ENCODE measurements at regions not wholly inside any gene's neighbourhood (a gene's known extent, or its start where the extent isn't known, plus 50 kb on each side); places are given as distances from the start of the nearest gene placed in this dataset.
"Not testable (repeated sequence)": the region's sequence is repeated elsewhere in the genome, so short reads cannot be mapped to it uniquely, and the experiment has no call there.

DNA sequence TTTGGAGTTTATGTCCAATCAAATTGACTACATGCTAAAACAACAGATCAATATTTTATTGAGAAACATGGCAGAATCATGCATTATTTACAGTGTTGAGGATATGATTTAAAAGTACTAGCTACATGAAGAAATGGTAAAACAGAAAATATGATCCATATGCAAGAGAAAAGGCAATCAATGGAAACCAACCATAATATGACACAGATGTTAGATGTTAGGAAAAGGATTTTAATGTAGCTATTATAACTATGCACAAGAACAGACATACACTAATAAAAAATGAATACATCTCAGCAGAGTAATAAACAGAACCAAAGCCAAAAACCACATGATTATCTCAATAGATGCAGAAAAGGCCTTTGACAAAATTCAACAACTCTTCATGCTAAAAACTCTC is 166.2 kb upstream of the CACNA2D1 start:
- no peak for DNase-seq (ENCODE audit: extremely low read depth, insufficient read length)
- TF ChIP-seq, protein P1, sequence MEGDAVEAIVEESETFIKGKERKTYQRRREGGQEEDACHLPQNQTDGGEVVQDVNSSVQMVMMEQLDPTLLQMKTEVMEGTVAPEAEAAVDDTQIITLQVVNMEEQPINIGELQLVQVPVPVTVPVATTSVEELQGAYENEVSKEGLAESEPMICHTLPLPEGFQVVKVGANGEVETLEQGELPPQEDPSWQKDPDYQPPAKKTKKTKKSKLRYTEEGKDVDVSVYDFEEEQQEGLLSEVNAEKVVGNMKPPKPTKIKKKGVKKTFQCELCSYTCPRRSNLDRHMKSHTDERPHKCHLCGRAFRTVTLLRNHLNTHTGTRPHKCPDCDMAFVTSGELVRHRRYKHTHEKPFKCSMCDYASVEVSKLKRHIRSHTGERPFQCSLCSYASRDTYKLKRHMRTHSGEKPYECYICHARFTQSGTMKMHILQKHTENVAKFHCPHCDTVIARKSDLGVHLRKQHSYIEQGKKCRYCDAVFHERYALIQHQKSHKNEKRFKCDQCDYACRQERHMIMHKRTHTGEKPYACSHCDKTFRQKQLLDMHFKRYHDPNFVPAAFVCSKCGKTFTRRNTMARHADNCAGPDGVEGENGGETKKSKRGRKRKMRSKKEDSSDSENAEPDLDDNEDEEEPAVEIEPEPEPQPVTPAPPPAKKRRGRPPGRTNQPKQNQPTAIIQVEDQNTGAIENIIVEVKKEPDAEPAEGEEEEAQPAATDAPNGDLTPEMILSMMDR (IDR thresholded peaks at IDR 0.05; ENCODE audit: insufficient read depth, low read length, poor library complexity, severe bottlenecking) = no peak
- no peaks in the 10 kb centered on the region for H3K36me3 ChIP-seq (ENCODE audit: control insufficient read depth, insufficient read depth, low read length)
- no peak overlapping the region for H3K4me3 ChIP-seq (replicated peaks; ENCODE audit: low read depth, low read length)
- H3K27me3 ChIP-seq (replicated peaks; ENCODE audit: control insufficient read depth, insufficient read depth, low read length) = no peaks in the 10 kb centered on the region

DNA sequence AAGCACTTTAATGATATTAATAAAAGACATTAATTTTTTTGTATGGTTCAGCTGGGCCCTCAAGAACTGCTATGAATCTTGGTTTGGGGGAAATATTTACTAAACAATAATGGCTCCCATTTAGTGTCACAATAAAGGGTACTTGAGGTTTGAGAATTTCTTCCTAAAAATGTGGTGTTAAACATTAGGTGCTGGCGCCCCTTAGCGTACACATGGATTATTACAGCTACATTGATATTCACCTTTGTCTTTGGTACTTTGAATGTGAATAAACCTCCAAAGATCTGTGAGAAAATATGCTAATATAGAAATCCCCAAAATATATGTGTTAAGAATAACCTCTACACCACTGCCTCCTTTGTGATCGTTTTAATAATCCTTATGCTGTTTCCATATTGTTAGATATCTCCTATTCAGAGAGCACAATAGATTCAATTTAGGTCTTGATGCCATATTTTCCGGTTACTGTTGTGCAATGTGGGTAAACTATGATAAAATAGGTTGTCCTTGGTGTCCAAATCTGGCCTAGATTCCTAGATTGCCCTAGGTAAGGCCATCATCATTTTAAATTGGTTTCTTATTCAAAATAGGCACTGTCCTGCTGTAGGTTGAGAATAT is 161.8 kb upstream of the CACNA2D1 start:
- Histone ChIP-seq H3K27me3 (replicated peaks; ENCODE audit: control insufficient read depth, insufficient read depth, low read length) (no peaks in the 10 kb centered on the region), H3K36me3 (ENCODE audit: control insufficient read depth, insufficient read depth, low read length) (no peaks in the 10 kb centered on the region), H3K4me3 (replicated peaks; ENCODE audit: low read depth, low read length) (no peak overlapping the region)
- DNase-seq (ENCODE audit: extremely low read depth, insufficient read length) = no peak
- TF ChIP-seq, protein P1 (IDR thresholded peaks at IDR 0.05; ENCODE audit: insufficient read depth, low read length, poor library complexity, severe bottlenecking) = peak; percentile 58

DNA sequence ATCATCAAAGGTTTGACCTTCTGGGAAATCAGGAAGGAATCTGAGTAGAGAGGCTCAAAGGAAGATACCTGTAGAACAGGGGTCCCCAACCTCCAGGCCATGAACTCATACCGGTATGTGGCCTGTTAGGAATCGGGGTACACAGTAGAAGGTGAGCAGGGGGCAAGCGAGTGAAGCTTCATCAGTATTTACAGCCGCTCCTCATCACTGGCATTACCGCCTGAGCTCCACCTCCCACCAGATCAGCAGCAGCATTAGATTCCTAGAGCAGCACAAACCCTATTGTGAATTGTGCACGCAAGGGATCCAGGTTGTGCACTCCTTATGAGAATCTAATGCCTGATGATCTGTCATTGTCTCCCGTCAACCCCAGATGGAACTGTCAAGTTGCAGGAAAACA is 158.5 kb upstream of the CACNA2D1 start:
- TF ChIP-seq, protein P1 (IDR thresholded peaks at IDR 0.05; ENCODE audit: insufficient read depth, low read length, poor library complexity, severe bottlenecking) = no peak
- H3K36me3 ChIP-seq (ENCODE audit: control insufficient read depth, insufficient read depth, low read length) = no peaks in the 10 kb centered on the region
- no peak overlapping the region for H3K4me3 ChIP-seq (replicated peaks; ENCODE audit: low read depth, low read length)
- no peak for DNase-seq (ENCODE audit: extremely low read depth, insufficient read length)
- H3K27me3 ChIP-seq (replicated peaks; ENCODE audit: control insufficient read depth, insufficient read depth, low read length) = no peaks in the 10 kb centered on the region

DNA sequence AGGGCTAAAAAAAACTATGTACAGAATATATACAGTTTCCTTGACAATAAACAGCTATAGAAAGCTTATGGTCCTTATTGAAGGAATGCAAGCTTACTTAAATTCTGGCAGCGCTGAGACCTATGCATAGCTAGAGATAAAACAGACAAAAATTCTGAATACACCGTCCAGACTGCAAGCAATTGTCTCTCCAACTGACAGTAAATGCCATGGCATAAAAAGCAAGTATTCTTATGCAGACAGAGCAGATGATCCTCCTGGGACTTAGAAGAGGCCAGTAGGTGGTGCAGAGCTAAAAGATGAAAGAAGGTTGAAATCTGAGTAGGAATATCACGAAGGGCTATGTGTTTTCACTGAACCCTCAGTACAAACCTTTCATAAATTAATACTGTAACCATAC is 157.0 kb upstream of the CACNA2D1 start:
- Histone ChIP-seq H3K36me3 (ENCODE audit: control insufficient read depth, insufficient read depth, low read length) (no peaks in the 10 kb centered on the region), H3K27me3 (replicated peaks; ENCODE audit: control insufficient read depth, insufficient read depth, low read length) (no peaks in the 10 kb centered on the region), H3K4me3 (replicated peaks; ENCODE audit: low read depth, low read length) (no peak overlapping the region)
- DNase-seq (ENCODE audit: extremely low read depth, insufficient read length) = no peak
- TF ChIP-seq, protein P1 (IDR thresholded peaks at IDR 0.05; ENCODE audit: insufficient read depth, low read length, poor library complexity, severe bottlenecking) = no peak

DNA sequence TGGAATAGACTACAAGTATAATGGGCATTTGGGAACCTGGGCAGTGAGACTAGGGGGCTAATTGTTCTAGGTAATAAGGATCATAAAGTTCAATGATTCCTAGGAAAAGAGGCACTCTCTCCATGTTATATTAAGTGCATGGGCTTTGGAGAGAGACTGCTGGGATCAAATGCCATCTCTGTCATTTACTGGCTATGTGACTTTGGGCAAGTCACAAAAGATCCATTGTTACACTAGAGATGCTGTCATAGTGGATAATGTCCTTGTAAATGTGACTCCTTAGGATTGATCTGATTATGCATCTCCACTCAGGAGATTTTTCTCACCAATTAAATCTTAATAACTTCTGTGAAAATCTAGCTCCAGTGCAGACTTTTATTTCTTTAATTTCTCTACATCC is 156.3 kb upstream of the CACNA2D1 start:
- Histone ChIP-seq H3K27me3 (replicated peaks; ENCODE audit: control insufficient read depth, insufficient read depth, low read length) (no peaks in the 10 kb centered on the region), H3K4me3 (replicated peaks; ENCODE audit: low read depth, low read length) (no peak overlapping the region), H3K36me3 (ENCODE audit: control insufficient read depth, insufficient read depth, low read length) (no peaks in the 10 kb centered on the region)
- no peak for DNase-seq (ENCODE audit: extremely low read depth, insufficient read length)
- TF ChIP-seq, protein P1 (IDR thresholded peaks at IDR 0.05; ENCODE audit: insufficient read depth, low read length, poor library complexity, severe bottlenecking) = no peak

DNA sequence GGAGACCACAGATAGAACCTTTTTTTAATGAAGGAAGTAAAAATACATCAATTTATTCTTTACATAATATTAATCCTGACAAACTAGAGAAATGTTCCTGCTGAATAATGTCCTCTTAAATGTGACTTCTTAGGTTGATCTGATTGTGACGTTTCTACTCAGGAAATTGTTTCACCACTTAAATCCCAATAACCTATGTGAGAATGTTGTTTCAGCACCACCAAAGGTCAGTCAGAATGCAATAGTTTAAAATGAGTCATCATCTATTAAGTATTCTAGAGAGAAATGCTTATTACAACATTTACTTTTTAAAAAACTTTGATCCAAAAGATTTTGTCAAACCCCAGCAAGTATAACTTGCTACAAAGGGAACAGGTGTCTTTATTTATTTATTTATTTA is 155.4 kb upstream of the CACNA2D1 start:
- TF ChIP-seq, protein P1 (IDR thresholded peaks at IDR 0.05; ENCODE audit: insufficient read depth, low read length, poor library complexity, severe bottlenecking) = no peak
- no peak for DNase-seq (ENCODE audit: extremely low read depth, insufficient read length)
- no peaks in the 10 kb centered on the region for H3K27me3 ChIP-seq (replicated peaks; ENCODE audit: control insufficient read depth, insufficient read depth, low read length)
- H3K36me3 ChIP-seq (ENCODE audit: control insufficient read depth, insufficient read depth, low read length) = no peaks in the 10 kb centered on the region
- H3K4me3 ChIP-seq (replicated peaks; ENCODE audit: low read depth, low read length) = no peak overlapping the region

DNA sequence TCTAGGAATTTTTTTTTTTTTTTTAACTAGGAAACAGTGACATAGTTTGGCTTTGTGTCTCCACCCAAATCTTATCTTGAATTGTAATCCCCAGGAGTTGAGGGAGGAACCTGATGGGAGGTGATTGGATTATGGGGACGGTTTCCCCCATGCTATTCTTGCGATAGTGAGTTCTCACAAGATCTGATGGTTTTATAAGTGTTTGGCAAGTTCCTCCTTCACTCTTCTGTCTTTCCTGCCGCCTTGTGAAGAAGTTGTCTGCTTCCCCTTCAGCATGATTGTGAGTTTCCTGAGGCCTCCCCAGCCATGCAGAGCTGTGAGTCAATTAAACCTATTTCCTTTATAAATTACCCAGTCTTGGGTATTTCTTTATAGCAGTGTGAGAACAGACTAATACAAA is 152.2 kb upstream of the CACNA2D1 start:
- DNase-seq (ENCODE audit: extremely low read depth, insufficient read length); H3K27me3 ChIP-seq (replicated peaks; ENCODE audit: control insufficient read depth, insufficient read depth, low read length); H3K36me3 ChIP-seq (ENCODE audit: control insufficient read depth, insufficient read depth, low read length): not testable (repeated sequence)

More for the DNA sequence above, 152.2 kb upstream of the CACNA2D1 start:
- H3K4me3 ChIP-seq (replicated peaks; ENCODE audit: low read depth, low read length) = not testable (repeated sequence)
